ENCODE measurements at regions not wholly inside any gene's neighbourhood (a gene's known extent, or its start where the extent isn't known, plus 50 kb on each side); places are given as distances from the start of the nearest gene placed in this dataset.

DNA sequence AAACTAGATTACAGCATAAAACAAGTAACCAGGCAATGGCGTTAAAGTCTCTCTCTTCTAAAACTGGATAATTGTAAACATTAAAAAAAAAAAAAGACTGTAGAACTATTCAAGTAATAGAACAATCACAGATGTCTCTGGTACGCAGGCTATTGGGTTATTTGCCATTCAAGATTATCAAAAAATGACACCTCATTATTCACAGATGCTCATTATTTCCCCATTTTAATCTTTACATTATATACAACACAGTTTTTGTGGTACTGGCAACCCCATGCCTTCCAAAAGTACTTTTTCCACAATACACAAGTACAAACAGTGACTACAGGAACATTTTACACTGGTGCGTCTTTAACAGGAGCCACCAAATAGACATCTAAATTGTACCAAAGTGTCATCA is 109.4 kb downstream of the ZNF608 start:
- DNase-seq (ENCODE audit: extremely low read depth in 1 of 4, low spot score in 3 of 4) (no peak), ATAC-seq (no peak), FAIRE-seq (no peak)
- POLR2A ChIA-PET = no interaction called here
- H3K36me3 ChIP-seq (ENCODE audit: control insufficient read depth, insufficient read depth, low read length) = no peaks in the 10 kb centered on the region
- in situ Hi-C loops (cut with MboI) = no loop called here
- no peaks in the 10 kb centered on the region for H3K9me3 ChIP-seq (replicated peaks; ENCODE audit: control insufficient read depth, insufficient read depth, low read depth, low read length)
- H4K20me1 ChIP-seq (replicated peaks; ENCODE audit: control insufficient read depth, insufficient read depth, low read length) = no peaks in the 10 kb centered on the region
- TF ChIP-seq, protein P1, sequence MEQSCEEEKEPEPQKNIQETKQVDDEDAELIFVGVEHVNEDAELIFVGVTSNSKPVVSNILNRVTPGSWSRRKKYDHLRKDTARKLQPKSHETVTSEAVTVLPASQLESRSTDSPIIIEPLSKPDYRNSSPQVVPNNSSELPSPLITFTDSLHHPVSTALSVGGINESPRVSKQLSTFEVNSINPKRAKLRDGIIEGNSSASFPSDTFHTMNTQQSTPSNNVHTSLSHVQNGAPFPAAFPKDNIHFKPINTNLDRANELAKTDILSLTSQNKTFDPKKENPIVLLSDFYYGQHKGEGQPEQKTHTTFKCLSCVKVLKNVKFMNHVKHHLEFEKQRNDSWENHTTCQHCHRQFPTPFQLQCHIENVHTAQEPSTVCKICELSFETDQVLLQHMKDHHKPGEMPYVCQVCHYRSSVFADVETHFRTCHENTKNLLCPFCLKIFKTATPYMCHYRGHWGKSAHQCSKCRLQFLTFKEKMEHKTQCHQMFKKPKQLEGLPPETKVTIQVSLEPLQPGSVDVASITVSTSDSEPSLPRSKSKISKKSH (CRISPR knock-in tag; IDR thresholded peaks at IDR 0.05) = no peak
- TF ChIP-seq, protein P2, sequence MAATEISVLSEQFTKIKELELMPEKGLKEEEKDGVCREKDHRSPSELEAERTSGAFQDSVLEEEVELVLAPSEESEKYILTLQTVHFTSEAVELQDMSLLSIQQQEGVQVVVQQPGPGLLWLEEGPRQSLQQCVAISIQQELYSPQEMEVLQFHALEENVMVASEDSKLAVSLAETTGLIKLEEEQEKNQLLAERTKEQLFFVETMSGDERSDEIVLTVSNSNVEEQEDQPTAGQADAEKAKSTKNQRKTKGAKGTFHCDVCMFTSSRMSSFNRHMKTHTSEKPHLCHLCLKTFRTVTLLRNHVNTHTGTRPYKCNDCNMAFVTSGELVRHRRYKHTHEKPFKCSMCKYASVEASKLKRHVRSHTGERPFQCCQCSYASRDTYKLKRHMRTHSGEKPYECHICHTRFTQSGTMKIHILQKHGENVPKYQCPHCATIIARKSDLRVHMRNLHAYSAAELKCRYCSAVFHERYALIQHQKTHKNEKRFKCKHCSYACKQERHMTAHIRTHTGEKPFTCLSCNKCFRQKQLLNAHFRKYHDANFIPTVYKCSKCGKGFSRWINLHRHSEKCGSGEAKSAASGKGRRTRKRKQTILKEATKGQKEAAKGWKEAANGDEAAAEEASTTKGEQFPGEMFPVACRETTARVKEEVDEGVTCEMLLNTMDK (IDR thresholded peaks at IDR 0.05; ENCODE audit: borderline replicate concordance, insufficient read depth, low read depth, low read length, poor library complexity, severe bottlenecking) = no peak
- TF ChIP-seq KLF6 (CRISPR knock-in tag; IDR thresholded peaks at IDR 0.05; ENCODE audit: borderline replicate concordance) (no peak), DPF2 (IDR thresholded peaks at IDR 0.05) (no peak), KDM1A (IDR thresholded peaks at IDR 0.05) (no peak), MCM3 (IDR thresholded peaks at IDR 0.05) (no peak), ZNF24 (IDR thresholded peaks at IDR 0.05) (no peak), PHTF2 (CRISPR knock-in tag; IDR thresholded peaks at IDR 0.05) (no peak), HDAC1 (IDR thresholded peaks at IDR 0.05) (no peak)
- TF ChIP-seq, protein P3, sequence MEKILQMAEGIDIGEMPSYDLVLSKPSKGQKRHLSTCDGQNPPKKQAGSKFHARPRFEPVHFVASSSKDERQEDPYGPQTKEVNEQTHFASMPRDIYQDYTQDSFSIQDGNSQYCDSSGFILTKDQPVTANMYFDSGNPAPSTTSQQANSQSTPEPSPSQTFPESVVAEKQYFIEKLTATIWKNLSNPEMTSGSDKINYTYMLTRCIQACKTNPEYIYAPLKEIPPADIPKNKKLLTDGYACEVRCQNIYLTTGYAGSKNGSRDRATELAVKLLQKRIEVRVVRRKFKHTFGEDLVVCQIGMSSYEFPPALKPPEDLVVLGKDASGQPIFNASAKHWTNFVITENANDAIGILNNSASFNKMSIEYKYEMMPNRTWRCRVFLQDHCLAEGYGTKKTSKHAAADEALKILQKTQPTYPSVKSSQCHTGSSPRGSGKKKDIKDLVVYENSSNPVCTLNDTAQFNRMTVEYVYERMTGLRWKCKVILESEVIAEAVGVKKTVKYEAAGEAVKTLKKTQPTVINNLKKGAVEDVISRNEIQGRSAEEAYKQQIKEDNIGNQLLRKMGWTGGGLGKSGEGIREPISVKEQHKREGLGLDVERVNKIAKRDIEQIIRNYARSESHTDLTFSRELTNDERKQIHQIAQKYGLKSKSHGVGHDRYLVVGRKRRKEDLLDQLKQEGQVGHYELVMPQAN (IDR thresholded peaks at IDR 0.05; ENCODE audit: borderline replicate concordance) = no peak
- no peaks in the 10 kb centered on the region for H3K9me1 ChIP-seq (ENCODE audit: control insufficient read depth, insufficient read depth, low read length)
- CTCF ChIA-PET (ENCODE audit: low intra/inter-chr PET ratio) = no interaction called here
- H3K79me2 ChIP-seq (ENCODE audit: control insufficient read depth, insufficient read depth, low read length) = no peaks in the 10 kb centered on the region
- H3K4me3 ChIP-seq = no peak overlapping the region
- WGBS (ENCODE audit: insufficient coverage, low coverage, missing lambda C conversion rate) = 98% methylated on average over 3 of the region's 3 CpGs
- H3K4me2 ChIP-seq (ENCODE audit: insufficient read depth, low read length) = no peak overlapping the region
- no peak overlapping the region for H3K9ac ChIP-seq (ENCODE audit: insufficient read depth in 1 of 2, low read depth in 2 of 2, low read length in 2 of 2)
- no peaks in the 10 kb centered on the region for H3K27me3 ChIP-seq (ENCODE audit: control insufficient read depth in 2 of 2, insufficient read depth in 2 of 2, low read length in 2 of 2)
- H2AFZ ChIP-seq (ENCODE audit: low read depth, low read length) = no peak overlapping the region
- no peaks in the 10 kb centered on the region; a peak in 1 of 5 replicates for H3K4me1 ChIP-seq (replicated peaks in 1 of 2; ENCODE audit: control insufficient read depth in 2 of 2, insufficient read depth in 2 of 2, low read length in 2 of 2)
- no TSS peak for BruUV-seq (replicated peaks)
- no peak overlapping the region for H3K27ac ChIP-seq (ENCODE audit: extremely low read depth, low read depth, low read length)
- intact Hi-C loops (cut with micrococcal nuclease) = no loop called here

Data from K562 (cell line).